ENCODE measurements at regions not wholly inside any gene's neighbourhood (a gene's known extent, or its start where the extent isn't known, plus 50 kb on each side); places are given as distances from the start of the nearest gene placed in this dataset.

GRCh38 chr2:129010262-129010661 is 691.6 kb upstream of the HS6ST1 start:
- DNase-seq (ENCODE audit: low spot score, unreplicated experiment), result no peak
- Mint-ChIP-seq H3K36me3 (ENCODE audit: insufficient read depth) (no peaks in the 10 kb centered on the region), H3K27ac (no peak overlapping the region), H3K9me3 (ENCODE audit: low read depth) (no peaks in the 10 kb centered on the region), H3K27me3 (peaks cover 49% of the 10 kb centered on the region), H3K4me3 (ENCODE audit: low read depth) (no peak overlapping the region), H3K4me1 (ENCODE audit: low read depth) (peaks cover 22% of the 10 kb centered on the region)
- TF ChIP-seq CTCF (IDR thresholded peaks at IDR 0.05; ENCODE audit: unreplicated experiment), result no peak

- Mint-ChIP-seq H3K27ac (no peak overlapping the region), H3K36me3 (ENCODE audit: insufficient read depth) (no peaks in the 10 kb centered on the region), H3K4me1 (ENCODE audit: low read depth) (peaks cover 22% of the 10 kb centered on the region), H3K4me3 (ENCODE audit: low read depth) (no peak overlapping the region), H3K9me3 (ENCODE audit: low read depth) (no peaks in the 10 kb centered on the region), H3K27me3 (peaks cover 58% of the 10 kb centered on the region)
- no peak for TF ChIP-seq CTCF (IDR thresholded peaks at IDR 0.05; ENCODE audit: unreplicated experiment)
- DNase-seq (ENCODE audit: low spot score, unreplicated experiment), result no peak
These were observed 692.9 kb upstream of the HS6ST1 start for GRCh38 chr2:129011466-129012061.

GRCh38 chr2:129014432-129014831 is 695.8 kb upstream of the HS6ST1 start:
- Mint-ChIP-seq H3K4me3 (ENCODE audit: low read depth) (no peak overlapping the region), H3K27me3 (peaks cover 38% of the 10 kb centered on the region), H3K9me3 (ENCODE audit: low read depth) (no peaks in the 10 kb centered on the region), H3K4me1 (ENCODE audit: low read depth) (peaks cover 19% of the 10 kb centered on the region), H3K36me3 (ENCODE audit: insufficient read depth) (no peaks in the 10 kb centered on the region), H3K27ac (peak overlapping the region; percentile 73)
- no peak for TF ChIP-seq CTCF (IDR thresholded peaks at IDR 0.05; ENCODE audit: unreplicated experiment)
- DNase-seq (ENCODE audit: low spot score, unreplicated experiment), result no peak

GRCh38 chr2:129015397-129016285 is 697.0 kb upstream of the HS6ST1 start:
- no peak for DNase-seq (ENCODE audit: low spot score, unreplicated experiment)
- Mint-ChIP-seq H3K27me3 (peaks cover 34% of the 10 kb centered on the region), H3K9me3 (ENCODE audit: low read depth) (no peaks in the 10 kb centered on the region), H3K4me3 (ENCODE audit: low read depth) (no peak overlapping the region), H3K27ac (no peak overlapping the region), H3K36me3 (ENCODE audit: insufficient read depth) (no peaks in the 10 kb centered on the region), H3K4me1 (ENCODE audit: low read depth) (peaks cover 19% of the 10 kb centered on the region)
- TF ChIP-seq CTCF (IDR thresholded peaks at IDR 0.05; ENCODE audit: unreplicated experiment), result no peak

GRCh38 chr2:129016972-129017371 is 698.3 kb upstream of the HS6ST1 start:
- Mint-ChIP-seq H3K4me3 (ENCODE audit: low read depth) (no peak overlapping the region), H3K9me3 (ENCODE audit: low read depth) (no peaks in the 10 kb centered on the region), H3K4me1 (ENCODE audit: low read depth) (peaks cover 17% of the 10 kb centered on the region), H3K27ac (no peak overlapping the region), H3K27me3 (peaks cover 23% of the 10 kb centered on the region), H3K36me3 (ENCODE audit: insufficient read depth) (no peaks in the 10 kb centered on the region)
- DNase-seq (ENCODE audit: low spot score, unreplicated experiment), result no peak
- TF ChIP-seq CTCF (IDR thresholded peaks at IDR 0.05; ENCODE audit: unreplicated experiment), result no peak
